NCI-H1092 treated with DMSO at 0.1 percent for 48 hours (cell line): ENCODE measurements at regions not wholly inside any gene's neighbourhood (a gene's known extent, or its start where the extent isn't known, plus 50 kb on each side); places are given as distances from the start of the nearest gene placed in this dataset.

Experiments used
- DNase-seq: peaks from one replicate; lab custom pipeline; 2025; lab: John Stamatoyannopoulos, UW

DNA sequence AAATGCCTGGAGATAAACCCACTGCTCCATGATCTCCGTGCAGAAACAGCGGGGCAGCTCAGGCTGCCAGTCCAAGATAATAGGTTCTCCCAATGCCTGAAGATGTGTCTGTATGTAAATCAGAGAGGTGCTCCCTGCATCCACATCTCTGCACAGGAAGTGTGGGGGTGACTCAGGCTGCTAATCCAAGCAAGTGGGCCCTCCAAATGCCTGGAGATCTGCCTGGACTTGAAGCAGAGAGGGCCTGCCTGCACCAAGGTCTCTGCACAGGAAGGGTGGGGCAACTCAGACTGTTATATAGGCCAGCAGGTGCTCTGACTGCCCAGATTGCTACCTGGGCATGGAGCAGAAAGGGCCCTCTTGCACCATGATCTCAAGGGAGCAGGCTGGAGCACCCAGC, 504.7 kb downstream of the LRFN5 start:
- DNase-seq: no peak

DNA sequence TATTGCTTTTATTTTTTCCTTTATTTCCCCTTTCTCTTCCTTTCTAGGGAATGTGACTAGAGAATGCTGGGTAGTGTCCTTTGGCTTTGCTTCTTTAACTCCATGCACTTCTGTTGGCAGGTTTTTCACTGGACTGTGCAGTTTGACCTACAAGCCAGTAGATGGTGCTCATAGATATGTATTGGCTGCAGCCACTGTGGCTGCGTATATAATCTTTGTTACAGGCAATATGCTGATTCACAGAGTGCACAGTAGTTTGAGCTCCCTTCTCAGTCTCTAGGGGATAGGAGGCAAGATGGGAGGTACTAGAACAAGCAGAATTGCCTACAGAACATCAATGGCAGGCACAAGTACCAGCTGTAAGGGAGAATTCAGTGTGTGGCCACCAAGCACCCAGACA, 503.5 kb downstream of the LRFN5 start:
- DNase-seq: peak; percentile 57

GRCh38 chr14:42095155-42095554, 488.5 kb downstream of the LRFN5 start:
- DNase-seq: no peak

GRCh38 chr14:42090122-42090521, 483.4 kb downstream of the LRFN5 start:
- no peak for DNase-seq

- no peak for DNase-seq
These were observed 473.2 kb downstream of the LRFN5 start for GRCh38 chr14:42079911-42080310.

DNA sequence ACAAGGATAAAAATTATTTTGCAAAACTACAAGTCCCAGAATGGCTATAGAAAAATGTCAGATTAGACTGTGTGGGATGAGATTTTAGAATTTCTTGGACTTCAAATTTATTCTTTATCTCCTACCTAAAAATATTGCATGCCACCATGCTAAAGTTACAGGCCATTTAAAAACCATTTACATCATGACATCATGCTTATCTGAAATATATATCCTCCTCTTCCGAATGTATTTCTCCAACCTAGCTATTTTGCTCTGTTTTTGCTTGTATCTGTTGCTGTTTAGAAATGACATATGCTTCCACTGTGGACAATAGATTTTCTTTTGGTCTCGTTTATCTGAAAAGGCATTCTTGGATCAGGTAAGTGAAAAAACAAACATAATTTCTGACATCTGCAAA, 471.7 kb downstream of the LRFN5 start:
- DNase-seq: no peak

DNA sequence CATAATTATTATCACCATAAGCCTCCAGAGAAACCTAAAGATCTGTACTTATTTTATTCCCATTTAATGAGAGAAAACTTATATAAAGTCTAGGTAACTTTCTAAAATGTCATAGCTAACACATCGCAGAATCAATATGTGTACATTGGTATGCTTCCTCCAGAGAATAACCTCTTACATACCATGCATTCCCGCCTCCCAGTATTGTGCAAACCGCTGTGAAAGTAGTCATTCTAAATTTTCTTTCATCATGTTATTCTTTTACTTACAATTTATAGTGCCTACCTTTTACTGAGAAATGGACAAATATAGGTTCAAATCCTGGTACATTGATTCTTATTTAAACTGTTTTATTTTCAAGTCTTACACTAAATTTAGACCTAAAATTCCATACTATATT, 463.4 kb downstream of the LRFN5 start:
- no peak for DNase-seq

DNA sequence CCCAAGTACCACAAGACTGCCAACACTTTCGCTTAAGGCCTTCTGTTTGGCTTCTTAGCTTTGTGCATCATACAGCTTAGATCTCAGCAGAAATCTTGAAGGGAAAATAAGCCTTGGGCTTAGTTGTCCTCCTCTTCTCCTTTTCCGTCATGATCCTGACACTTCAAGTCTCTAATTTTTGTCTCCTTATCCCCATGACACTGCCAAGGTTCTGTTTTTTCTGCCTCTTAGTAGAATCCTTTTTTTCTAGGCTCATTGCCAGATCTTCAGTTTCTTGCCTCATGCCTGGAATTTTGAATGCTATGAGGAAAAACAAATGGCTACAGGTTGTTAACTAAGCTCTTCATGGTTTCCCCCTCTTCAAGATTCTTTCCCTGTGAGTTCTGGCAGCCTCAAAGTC, 450.4 kb downstream of the LRFN5 start:
- DNase-seq: no peak

GRCh38 chr14:42047421-42048055, 440.9 kb downstream of the LRFN5 start:
- no peak for DNase-seq

DNA sequence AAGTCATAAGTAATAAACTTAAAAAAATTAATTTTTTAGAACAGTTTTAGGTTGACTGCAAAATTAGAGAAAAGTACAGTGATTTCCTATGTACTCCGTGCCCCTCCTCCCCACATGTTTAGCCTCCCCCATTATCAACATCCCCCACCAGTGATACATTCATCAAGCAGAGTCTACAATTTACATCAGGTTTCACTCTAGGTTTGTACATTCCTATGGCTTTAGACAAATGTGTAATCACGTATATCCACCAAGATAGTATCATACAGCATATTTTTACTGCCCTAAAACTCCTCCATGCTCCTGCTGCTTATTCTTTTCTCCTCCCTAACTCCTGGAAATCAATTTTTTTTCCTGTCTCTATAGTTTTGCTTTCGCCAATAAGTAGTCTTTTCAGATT, 438.7 kb downstream of the LRFN5 start:
- no peak for DNase-seq

GRCh38 chr14:42028607-42029006, 421.9 kb downstream of the LRFN5 start:
- DNase-seq: no peak

DNA sequence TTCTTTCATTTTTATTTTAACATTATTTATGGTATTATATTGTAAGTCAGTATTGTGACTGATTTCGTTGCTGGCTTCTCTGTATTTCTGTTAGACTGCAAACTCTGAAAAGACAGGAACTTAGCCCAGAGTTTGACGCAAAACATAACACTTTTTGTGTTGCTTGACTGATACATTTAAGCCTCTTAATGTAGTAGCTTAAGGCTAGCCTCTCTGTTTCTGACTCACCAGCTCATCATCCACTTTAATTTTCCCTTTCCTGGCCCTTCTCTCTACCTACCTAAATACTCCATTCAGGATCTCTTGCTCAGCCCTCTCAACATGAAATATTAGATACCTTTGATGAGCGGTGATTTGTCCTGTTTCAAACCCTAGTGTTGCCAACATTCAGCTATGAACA, 420.6 kb downstream of the LRFN5 start:
- no peak for DNase-seq

DNA sequence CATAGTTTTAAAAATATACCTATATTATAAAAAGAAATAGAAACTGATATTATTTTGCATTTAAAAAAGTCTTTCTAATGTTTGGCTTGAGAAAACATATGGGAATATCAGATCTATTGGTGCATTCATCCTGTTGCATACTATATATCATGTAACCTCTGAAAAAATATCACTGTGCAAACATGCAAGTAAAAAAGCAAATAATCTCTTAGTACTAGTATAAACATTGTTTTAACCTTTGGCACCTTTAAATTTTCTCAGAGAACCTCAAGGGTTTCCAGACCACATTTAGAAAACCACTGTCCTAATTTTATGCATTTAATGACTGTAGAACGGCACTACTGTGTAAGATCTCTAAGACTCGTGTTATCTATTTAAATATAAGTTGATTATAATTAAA, 416.8 kb downstream of the LRFN5 start:
- DNase-seq: no peak

DNA sequence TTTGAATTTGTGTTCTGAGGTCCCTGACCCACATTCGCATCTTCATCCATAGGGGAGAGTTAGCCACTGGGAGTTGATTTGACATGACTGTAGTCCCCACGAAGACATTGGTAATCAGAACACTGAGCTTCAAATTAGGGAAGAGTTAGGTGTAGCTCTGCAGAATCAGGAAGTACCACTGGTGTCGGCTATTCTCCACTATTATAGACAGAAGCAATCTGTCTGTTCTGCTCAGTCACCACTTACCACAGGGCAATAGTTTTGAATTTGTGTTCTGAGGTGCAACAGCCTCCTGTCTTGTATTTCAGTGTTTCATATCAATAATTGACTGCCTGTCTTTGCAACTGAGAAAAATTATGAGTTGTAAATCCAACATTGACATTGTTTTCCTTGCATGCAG, 407.6 kb downstream of the LRFN5 start:
- no peak for DNase-seq

- no peak for DNase-seq
These were observed 406.9 kb downstream of the LRFN5 start for GRCh38 chr14:42013559-42013958.

DNA sequence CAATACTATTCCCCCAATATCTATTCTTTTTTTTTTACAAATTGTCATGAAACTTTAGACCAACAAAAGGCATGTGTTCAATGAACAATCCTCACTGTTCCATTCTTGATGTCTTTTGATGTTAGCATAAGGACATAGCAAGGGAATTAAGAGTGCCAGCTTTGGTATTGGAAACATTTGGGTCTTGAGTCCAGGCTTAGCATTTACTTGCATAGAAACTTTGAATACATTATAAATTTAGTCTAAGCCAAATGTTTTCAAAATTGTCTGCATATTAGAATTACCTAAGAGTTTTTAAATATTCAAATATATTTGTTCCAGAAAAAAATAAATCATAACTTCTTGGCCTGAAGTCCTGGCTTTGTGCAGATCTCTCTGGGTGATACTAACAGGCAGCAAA, 406.5 kb downstream of the LRFN5 start:
- no peak for DNase-seq

- no peak for DNase-seq
These were observed 404.5 kb downstream of the LRFN5 start for GRCh38 chr14:42011221-42011620.

DNA sequence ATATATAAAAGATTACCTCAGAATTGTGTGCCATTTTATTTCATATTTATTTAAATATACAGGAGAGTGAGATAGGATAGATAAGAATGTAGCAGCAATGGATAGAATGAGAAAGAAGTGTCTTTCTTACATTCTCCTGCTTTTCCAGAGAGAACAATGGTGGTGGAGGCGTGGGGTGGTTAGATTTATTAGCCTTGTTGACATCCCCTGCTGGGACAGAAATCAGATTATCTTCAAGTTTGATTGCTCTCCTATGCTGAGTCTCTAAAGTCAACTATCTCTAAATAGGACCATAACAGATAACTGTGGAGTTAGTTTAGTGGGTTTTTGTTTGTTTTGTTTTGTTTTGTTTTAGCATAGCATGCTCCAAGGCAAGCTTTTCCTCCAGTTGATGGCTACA, 397.6 kb downstream of the LRFN5 start:
- no peak for DNase-seq

DNA sequence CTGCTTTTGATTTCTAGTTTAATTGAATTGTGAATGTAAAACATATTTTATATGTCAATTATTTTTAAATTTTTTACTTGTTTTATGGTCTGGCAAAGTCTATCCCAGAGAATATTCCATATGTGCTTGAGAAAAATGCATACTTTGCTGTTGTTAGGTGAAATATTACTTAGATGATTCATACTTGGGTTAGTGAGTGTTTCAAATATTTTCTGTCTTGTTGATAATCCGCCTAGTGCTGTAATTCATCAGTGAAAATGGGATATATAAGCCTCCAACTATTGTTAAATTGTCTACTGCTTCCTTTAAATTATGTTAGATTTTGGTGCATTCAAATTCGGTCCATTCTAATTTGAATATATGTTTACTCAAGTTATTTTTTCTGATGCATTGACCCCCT, 395.5 kb downstream of the LRFN5 start:
- DNase-seq: no peak

DNA sequence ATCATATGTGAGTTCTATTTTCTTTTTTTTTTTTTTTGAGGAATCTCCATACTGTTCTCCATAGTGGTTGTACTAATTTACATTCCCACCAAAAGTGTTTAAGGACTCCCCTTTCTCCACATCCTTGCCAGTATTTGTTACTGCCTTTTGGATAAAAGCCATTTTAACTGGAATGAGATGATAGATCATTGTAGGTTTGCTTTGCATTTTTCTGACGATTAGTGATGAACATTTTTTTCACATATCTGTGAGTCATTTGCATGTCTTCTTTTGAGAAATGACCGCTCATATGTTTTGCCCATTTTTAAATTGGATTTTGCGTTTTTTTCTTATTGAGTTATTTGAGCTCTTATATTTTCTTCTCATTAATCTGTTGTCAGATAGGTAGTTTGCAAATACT, 394.8 kb downstream of the LRFN5 start:
- DNase-seq: no peak

DNA sequence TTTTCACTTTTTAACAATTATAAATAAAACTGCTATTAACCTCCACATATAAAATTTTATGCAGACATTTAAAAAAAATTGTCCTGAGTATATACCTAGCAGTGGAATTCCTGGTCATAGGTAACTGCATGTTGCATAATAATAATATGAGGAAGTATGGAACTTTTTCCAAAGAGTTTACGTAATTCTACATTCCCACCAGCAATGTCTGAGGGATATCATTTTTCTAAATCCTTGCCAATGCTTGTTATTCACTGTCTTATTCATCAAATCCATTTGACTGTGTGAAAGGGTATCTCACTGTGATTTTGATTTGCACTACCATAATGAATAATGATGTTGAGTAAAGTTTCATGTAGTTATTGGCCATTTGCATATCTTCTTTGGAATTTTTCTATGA, 393.8 kb downstream of the LRFN5 start:
- DNase-seq: no peak

GRCh38 chr14:41993687-41994086, 387.0 kb downstream of the LRFN5 start:
- DNase-seq: no peak

DNA sequence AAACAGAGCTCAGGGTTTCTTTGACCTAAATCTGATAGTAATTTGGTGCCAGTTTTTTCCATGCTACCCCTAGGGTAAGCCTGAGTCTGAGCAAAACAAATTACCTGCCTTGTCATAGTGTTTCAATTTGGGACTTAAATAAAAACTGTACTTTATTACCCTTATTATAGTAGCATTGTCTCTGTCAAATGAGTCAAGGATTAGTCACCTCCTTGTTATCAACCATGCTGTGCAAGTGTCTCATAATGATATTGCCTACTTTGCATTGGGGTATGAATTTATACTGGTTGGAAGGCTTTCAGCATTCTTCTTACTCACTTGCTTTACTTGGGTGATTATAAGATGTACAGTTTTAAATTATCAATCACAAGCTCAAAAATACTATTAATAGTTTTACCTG, 380.0 kb downstream of the LRFN5 start:
- DNase-seq: no peak

DNA sequence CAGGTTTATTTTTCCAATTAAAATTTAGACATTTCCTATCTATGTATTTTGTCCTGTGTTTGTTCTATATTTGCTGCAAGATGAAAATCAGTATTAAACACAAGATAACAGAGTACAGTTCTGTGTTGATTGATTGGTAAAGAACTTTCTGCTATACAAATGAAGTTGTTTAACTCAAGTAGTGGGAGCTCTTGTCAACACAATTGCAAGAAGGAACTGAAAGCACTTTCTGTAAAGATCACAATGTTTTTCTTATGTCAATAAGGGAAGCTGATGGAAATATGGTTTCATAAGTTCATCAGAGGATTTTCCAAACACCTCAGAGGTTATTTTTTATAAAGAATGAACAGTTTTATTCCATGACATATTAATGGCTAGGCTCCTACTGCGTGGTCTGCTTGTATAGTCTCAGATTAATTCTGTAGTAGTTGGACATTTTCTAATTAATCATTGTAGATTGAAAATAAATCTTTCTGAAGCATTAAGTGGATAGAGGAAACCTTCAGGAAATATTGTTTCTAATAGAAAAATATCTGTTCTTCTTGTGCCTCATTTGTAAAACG, 379.5 kb downstream of the LRFN5 start:
- DNase-seq: no peak
